ENCODE measurements at regions not wholly inside any gene's neighbourhood (a gene's known extent, or its start where the extent isn't known, plus 50 kb on each side); places are given as distances from the start of the nearest gene placed in this dataset.

DNA sequence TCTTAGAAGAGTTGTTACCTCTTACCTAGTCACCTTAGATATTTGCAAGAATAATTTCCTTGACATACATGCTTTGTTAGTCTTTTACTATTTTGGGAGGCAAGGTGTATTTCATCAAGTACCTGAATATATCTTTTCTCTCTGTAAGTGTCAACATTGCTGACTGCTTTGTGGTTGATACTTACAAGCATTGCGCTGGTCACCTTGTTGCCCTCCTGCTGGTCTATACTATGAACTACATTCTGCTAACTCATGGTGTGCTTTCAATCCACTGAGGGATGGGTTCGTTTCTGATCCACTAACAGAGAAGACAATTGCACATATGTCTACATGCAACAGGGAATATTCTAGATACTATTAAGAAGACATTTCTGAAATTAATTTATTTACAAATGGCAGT, 837.8 kb upstream of the COBL start:
- no peak for DNase-seq (ENCODE audit: low read depth in 4 of 6, low spot score in 6 of 6)
- Histone ChIP-seq H3K27ac (ENCODE audit: low read depth, low read length) (no peak overlapping the region), H3K9me3 (ENCODE audit: control insufficient read depth, insufficient read depth, low read length) (no peaks in the 10 kb centered on the region), H3K36me3 (ENCODE audit: control insufficient read depth, insufficient read depth, low read length) (no peaks in the 10 kb centered on the region), H3K4me1 (ENCODE audit: control insufficient read depth, insufficient read depth, low read length) (no peaks in the 10 kb centered on the region), H3K27me3 (ENCODE audit: control insufficient read depth, insufficient read depth, low read length) (no peaks in the 10 kb centered on the region), H3K4me3 (ENCODE audit: low read depth, low read length) (no peak overlapping the region)
- no CpG with 5 or more reads among the region's 2 CpGs for WGBS (ENCODE audit: insufficient coverage)

DNA sequence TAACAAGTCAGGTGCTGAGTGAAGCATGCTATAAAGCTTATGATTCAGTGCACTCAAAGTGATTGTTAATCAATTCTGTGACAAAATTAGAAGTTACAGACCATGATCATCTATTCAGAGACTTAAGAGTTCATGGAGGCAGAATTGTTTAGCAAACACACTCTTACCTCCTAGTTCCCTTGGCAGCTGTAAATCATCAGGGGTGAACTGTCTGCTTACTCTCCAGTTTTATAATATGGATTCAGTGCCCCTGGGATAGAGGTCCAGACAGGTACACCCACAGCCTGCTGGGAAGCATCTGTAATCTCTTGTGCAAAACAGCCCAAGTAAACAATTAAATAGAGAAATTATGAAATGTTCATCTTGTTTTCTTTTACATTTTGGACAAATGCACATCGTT, 835.0 kb upstream of the COBL start:
- DNase-seq (ENCODE audit: low read depth in 4 of 6, low spot score in 6 of 6), result peak in 1 of 6 donors; percentile 29
- Histone ChIP-seq H3K27ac (ENCODE audit: low read depth, low read length) (no peak overlapping the region), H3K27me3 (ENCODE audit: control insufficient read depth, insufficient read depth, low read length) (no peaks in the 10 kb centered on the region), H3K36me3 (ENCODE audit: control insufficient read depth, insufficient read depth, low read length) (no peaks in the 10 kb centered on the region), H3K4me1 (ENCODE audit: control insufficient read depth, insufficient read depth, low read length) (no peaks in the 10 kb centered on the region), H3K9me3 (ENCODE audit: control insufficient read depth, insufficient read depth, low read length) (no peaks in the 10 kb centered on the region), H3K4me3 (ENCODE audit: low read depth, low read length) (no peak overlapping the region)
- 88% methylated on average over 1 of the region's 1 CpG for WGBS (ENCODE audit: insufficient coverage)

DNA sequence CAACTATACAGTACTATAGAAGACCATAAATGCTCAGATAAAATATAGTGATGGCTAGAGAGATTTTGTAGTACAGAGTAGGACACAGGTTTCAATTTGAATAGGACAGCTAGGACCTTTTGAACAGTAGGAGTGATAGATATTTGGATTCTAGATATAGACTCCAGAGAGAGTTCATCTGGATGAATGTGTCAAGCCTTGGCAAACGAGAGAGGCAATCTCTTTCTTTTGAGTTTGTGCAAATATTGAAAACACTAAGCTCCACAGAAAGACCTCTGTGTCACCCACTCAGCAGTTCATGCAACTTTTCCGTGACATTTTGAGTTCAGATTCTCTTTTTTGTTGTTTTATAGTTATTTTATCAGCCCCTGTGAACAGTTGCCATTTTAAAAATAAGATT, 834.3 kb upstream of the COBL start:
- no peaks in the 10 kb centered on the region for H3K9me3 ChIP-seq (ENCODE audit: control insufficient read depth, insufficient read depth, low read length)
- no CpG with 5 or more reads among the region's 2 CpGs for WGBS (ENCODE audit: insufficient coverage)
- no peaks in the 10 kb centered on the region for H3K27me3 ChIP-seq (ENCODE audit: control insufficient read depth, insufficient read depth, low read length)
- no peak overlapping the region for H3K4me3 ChIP-seq (ENCODE audit: low read depth, low read length)
- no peak for DNase-seq (ENCODE audit: low read depth in 4 of 6, low spot score in 6 of 6)
- no peak overlapping the region for H3K27ac ChIP-seq (ENCODE audit: low read depth, low read length)
- H3K36me3 ChIP-seq (ENCODE audit: control insufficient read depth, insufficient read depth, low read length), result no peaks in the 10 kb centered on the region
- H3K4me1 ChIP-seq (ENCODE audit: control insufficient read depth, insufficient read depth, low read length), result no peaks in the 10 kb centered on the region

DNA sequence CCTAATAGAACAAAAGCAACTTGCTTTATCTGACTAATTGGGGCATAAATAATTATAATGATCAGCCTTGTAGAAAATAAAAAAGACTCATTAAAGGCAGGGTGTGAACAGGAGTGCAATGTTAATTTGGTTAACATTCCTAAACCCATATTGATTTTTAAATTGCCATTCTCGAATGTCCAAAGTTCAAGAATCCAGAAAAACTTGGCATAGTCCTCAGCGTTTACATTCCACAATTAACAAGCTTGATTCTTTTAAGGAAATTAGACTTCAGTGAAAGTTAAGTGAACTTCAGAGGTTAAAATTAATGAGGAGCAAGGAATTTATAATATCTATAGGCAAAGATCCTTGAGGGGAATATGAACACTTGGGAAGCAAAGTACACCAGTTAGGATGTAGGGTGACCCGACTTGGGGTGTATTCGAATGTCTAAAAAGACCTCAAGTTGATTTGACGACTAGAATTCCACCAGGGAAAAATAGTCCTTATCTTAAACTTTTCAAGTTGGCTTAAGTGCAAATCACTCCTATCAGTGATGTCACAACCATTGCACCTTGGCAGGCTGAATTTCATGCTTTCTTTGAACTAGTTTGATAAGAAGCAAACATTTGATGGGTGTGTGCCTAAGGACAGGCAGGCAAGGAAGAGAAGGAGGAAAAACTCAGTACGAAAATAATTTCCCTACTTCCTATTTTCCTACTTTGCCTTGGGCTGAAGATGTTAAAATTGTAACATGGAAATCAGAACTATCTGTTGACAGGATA, 830.4 kb upstream of the COBL start:
- Histone ChIP-seq H3K4me3 (ENCODE audit: low read depth, low read length) (no peak overlapping the region), H3K36me3 (ENCODE audit: control insufficient read depth, insufficient read depth, low read length) (no peaks in the 10 kb centered on the region), H3K9me3 (ENCODE audit: control insufficient read depth, insufficient read depth, low read length) (no peaks in the 10 kb centered on the region), H3K4me1 (ENCODE audit: control insufficient read depth, insufficient read depth, low read length) (no peaks in the 10 kb centered on the region), H3K27ac (ENCODE audit: low read depth, low read length) (no peak overlapping the region), H3K27me3 (ENCODE audit: control insufficient read depth, insufficient read depth, low read length) (no peaks in the 10 kb centered on the region)
- DNase-seq (ENCODE audit: low read depth in 4 of 6, low spot score in 6 of 6), result peak in 1 of 6 donors; percentile 11
- no CpG with 5 or more reads among the region's 6 CpGs for WGBS (ENCODE audit: insufficient coverage)

DNA sequence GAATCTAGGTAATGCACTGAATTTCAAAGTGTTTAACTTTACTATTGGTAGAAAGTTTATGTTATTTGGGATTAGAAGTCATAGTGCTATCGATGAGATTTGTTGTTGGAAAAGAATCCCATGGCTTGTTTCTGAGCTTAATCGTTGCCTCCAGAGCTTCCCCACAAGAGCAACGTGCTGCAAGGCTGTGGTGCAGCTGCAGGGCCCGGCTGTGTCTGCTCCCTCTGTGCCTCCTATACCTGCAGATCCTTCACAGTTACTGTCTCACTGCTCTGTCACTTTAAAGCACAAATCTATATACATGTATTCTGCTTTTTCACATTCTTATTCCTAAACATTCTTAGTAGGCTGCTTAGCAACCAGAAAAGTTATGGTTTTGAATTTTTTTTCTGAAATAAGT, 826.6 kb upstream of the COBL start:
- H3K36me3 ChIP-seq (ENCODE audit: control insufficient read depth, insufficient read depth, low read length), result no peaks in the 10 kb centered on the region
- no peak overlapping the region for H3K27ac ChIP-seq (ENCODE audit: low read depth, low read length)
- no peaks in the 10 kb centered on the region for H3K27me3 ChIP-seq (ENCODE audit: control insufficient read depth, insufficient read depth, low read length)
- DNase-seq (ENCODE audit: low read depth in 4 of 6, low spot score in 6 of 6), result no peak
- H3K9me3 ChIP-seq (ENCODE audit: control insufficient read depth, insufficient read depth, low read length), result no peaks in the 10 kb centered on the region
- no peak overlapping the region for H3K4me3 ChIP-seq (ENCODE audit: low read depth, low read length)
- 81% methylated on average over 3 of the region's 4 CpGs for WGBS (ENCODE audit: insufficient coverage)
- H3K4me1 ChIP-seq (ENCODE audit: control insufficient read depth, insufficient read depth, low read length), result no peaks in the 10 kb centered on the region

DNA sequence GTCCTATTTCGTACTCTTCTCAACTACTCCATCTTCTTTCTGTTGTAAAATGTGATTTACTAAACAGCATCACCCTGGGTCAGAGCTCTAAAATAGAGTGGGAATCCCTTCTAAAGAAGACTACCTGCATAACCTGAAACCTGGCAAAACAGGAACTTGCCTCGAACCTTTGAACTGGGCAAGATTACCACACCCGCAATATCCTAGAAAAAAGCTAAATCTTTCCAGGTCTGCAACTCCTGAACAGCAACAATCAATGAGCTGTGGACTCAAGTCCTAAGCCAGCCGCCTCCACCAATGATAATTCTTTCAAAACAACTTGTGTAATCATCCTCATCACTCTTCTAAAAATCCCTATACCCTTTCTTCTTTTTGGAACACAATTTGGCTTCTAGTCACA, 824.2 kb upstream of the COBL start:
- no peaks in the 10 kb centered on the region for H3K4me1 ChIP-seq (ENCODE audit: control insufficient read depth, insufficient read depth, low read length)
- H3K4me3 ChIP-seq (ENCODE audit: low read depth, low read length), result no peak overlapping the region
- WGBS (ENCODE audit: insufficient coverage), result 97% methylated on average over 3 of the region's 4 CpGs
- H3K27me3 ChIP-seq (ENCODE audit: control insufficient read depth, insufficient read depth, low read length), result no peaks in the 10 kb centered on the region
- no peaks in the 10 kb centered on the region for H3K36me3 ChIP-seq (ENCODE audit: control insufficient read depth, insufficient read depth, low read length)
- DNase-seq (ENCODE audit: low read depth in 4 of 6, low spot score in 6 of 6), result no peak
- no peaks in the 10 kb centered on the region for H3K9me3 ChIP-seq (ENCODE audit: control insufficient read depth, insufficient read depth, low read length)
- H3K27ac ChIP-seq (ENCODE audit: low read depth, low read length), result no peak overlapping the region

DNA sequence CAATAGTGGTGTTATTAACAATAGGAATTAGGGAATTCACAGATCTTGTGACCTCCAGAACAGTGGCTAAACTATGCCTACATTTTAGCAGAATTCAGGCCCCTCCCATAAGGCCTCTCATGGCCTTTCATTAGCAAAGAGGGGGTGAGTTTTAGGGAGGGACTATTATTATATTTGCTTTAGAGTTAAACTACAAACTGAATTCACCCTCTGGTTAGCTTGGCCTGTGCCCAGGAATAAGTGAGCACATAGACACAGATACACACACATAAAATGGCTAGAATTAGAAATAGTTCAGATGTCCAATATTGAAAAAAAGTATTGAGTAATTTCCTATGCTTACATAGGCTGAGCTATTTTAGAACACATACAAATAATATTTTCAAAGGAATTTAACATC, 818.8 kb upstream of the COBL start:
- Histone ChIP-seq H3K4me1 (ENCODE audit: control insufficient read depth, insufficient read depth, low read length) (no peaks in the 10 kb centered on the region), H3K9me3 (ENCODE audit: control insufficient read depth, insufficient read depth, low read length) (no peaks in the 10 kb centered on the region), H3K27me3 (ENCODE audit: control insufficient read depth, insufficient read depth, low read length) (no peaks in the 10 kb centered on the region), H3K27ac (ENCODE audit: low read depth, low read length) (no peak overlapping the region), H3K36me3 (ENCODE audit: control insufficient read depth, insufficient read depth, low read length) (no peaks in the 10 kb centered on the region), H3K4me3 (ENCODE audit: low read depth, low read length) (no peak overlapping the region)
- no peak for DNase-seq (ENCODE audit: low read depth in 4 of 6, low spot score in 6 of 6)

DNA sequence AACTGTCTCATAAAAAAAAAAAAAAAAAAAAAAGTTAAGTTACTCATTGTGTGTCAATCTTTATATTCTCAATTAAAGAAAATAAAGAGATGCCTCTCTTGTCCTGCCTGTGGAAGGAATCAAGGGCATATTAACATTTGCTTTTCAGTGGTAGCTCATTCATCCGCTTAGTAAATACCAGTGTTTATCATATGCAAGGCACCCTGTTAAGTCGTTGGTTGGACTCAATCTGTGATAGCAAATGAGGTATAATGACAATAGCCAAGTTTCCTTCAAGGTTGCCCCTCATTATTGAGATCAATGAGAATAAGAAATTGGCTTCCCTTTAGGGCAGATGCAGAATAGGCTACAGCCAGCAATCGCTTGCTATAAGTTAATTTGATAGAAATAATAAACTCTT, 812.7 kb upstream of the COBL start:
- Histone ChIP-seq H3K9me3 (ENCODE audit: control insufficient read depth, insufficient read depth, low read length) (no peaks in the 10 kb centered on the region), H3K27ac (ENCODE audit: low read depth, low read length) (no peak overlapping the region), H3K27me3 (ENCODE audit: control insufficient read depth, insufficient read depth, low read length) (no peaks in the 10 kb centered on the region), H3K4me1 (ENCODE audit: control insufficient read depth, insufficient read depth, low read length) (no peaks in the 10 kb centered on the region), H3K4me3 (ENCODE audit: low read depth, low read length) (no peak overlapping the region), H3K36me3 (ENCODE audit: control insufficient read depth, insufficient read depth, low read length) (no peaks in the 10 kb centered on the region)
- DNase-seq (ENCODE audit: low read depth in 4 of 6, low spot score in 6 of 6), result no peak
- WGBS (ENCODE audit: insufficient coverage), result 29% methylated on average over 1 of the region's 3 CpGs

DNA sequence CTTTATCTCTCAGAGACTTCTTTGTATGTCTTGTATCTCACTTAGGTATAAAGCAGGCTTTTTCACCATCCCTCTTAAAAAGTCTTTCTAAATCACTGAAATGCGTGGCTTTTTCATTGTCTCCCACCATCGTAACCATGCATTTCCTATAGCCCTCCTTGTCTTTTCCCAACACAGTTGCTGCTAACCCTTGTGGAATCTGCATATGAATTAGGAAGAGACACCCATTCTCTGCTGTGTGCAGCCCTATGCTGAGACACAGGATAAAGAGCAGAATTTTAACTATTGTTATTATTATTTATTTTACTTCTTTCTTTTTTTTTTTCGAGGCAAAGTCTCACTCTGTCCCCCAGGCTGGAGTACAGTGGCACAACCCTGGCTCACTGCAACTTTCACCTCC, 804.3 kb upstream of the COBL start:
- H3K9me3 ChIP-seq (ENCODE audit: control insufficient read depth, insufficient read depth, low read length), result no peaks in the 10 kb centered on the region
- H3K27ac ChIP-seq (ENCODE audit: low read depth, low read length), result no peak overlapping the region
- H3K4me3 ChIP-seq (ENCODE audit: low read depth, low read length), result no peak overlapping the region
- no peaks in the 10 kb centered on the region for H3K36me3 ChIP-seq (ENCODE audit: control insufficient read depth, insufficient read depth, low read length)
- 0% methylated on average over 2 of the region's 3 CpGs for WGBS (ENCODE audit: insufficient coverage)
- H3K4me1 ChIP-seq (ENCODE audit: control insufficient read depth, insufficient read depth, low read length), result peaks cover 2% of the 10 kb centered on the region
- no peak for DNase-seq (ENCODE audit: low read depth in 4 of 6, low spot score in 6 of 6)
- no peaks in the 10 kb centered on the region for H3K27me3 ChIP-seq (ENCODE audit: control insufficient read depth, insufficient read depth, low read length)

DNA sequence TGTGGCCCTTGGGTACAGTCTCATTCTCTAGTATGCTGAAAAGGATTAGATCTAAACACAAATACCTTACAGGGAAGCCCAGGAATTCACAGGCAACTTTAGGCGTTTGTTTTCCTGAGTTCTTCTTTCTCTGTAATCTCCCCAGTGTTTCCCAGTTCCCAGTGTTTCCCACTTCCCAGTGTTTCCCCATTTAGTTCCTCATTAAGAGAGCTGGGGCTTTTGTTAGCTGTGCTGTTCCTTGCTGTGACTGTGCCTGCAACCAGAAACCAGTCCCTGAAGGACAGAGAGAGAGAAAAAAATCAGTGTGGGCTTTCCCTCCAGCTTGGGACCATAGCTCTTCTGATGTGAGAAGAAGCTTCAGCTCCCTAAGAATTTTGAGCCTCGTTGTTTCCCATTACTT, 802.9 kb upstream of the COBL start:
- Histone ChIP-seq H3K27ac (ENCODE audit: low read depth, low read length) (no peak overlapping the region), H3K27me3 (ENCODE audit: control insufficient read depth, insufficient read depth, low read length) (no peaks in the 10 kb centered on the region), H3K4me3 (ENCODE audit: low read depth, low read length) (no peak overlapping the region), H3K36me3 (ENCODE audit: control insufficient read depth, insufficient read depth, low read length) (no peaks in the 10 kb centered on the region), H3K9me3 (ENCODE audit: control insufficient read depth, insufficient read depth, low read length) (no peaks in the 10 kb centered on the region), H3K4me1 (ENCODE audit: control insufficient read depth, insufficient read depth, low read length) (peaks cover 2% of the 10 kb centered on the region)
- DNase-seq (ENCODE audit: low read depth in 4 of 6, low spot score in 6 of 6), result no peak
- WGBS (ENCODE audit: insufficient coverage), result no CpG with 5 or more reads among the region's 2 CpGs

All from spinal cord (tissue), 9 donors.